Activated CD8-positive, alpha-beta T cell treated with anti-CD3 and anti-CD28 coated beads for 36 hours (primary cell): ENCODE measurements at regions not wholly inside any gene's neighbourhood (a gene's known extent, or its start where the extent isn't known, plus 50 kb on each side); places are given as distances from the start of the nearest gene placed in this dataset.

Source experiments
- ATAC-seq: fragments of 200-7000 bp; cut with Tn5 transposase; one replicate; pipeline ENCODE4 v1.10.0; 2021; ENCODE audit warnings: mild to moderate bottlenecking, moderate library complexity
- CTCF ChIA-PET: fragments of 350-600 bp; sonication (Branson Sonifier 250); formaldehyde crosslinking; loops from one replicate; lab custom pipeline; 2021; ENCODE audit warnings: antibody characterized with exemption; lab: Charles Lee
- POLR2A ChIA-PET: fragments of 350-600 bp; sonication (Branson Sonifier 250); formaldehyde crosslinking; loops from one replicate; lab custom pipeline; 2021; ENCODE audit warnings: antibody characterized with exemption; lab: Charles Lee
- DNase-seq: peaks from one replicate; pipeline ENCODE4 v3.0.0-alpha.2; 2020
- H3K27ac Mint-ChIP-seq: one replicate; pipeline ENCODE4 v1.8.0; 2021; ENCODE audit warnings: mild to moderate bottlenecking, mixed read lengths
- H3K27me3 Mint-ChIP-seq: one replicate; pipeline ENCODE4 v1.8.0; 2021; ENCODE audit warnings: mixed read lengths
- H3K36me3 Mint-ChIP-seq: one replicate; pipeline ENCODE4 v1.8.0; 2021; ENCODE audit warnings: low read depth, mixed read lengths
- H3K4me1 Mint-ChIP-seq: one replicate; pipeline ENCODE4 v1.8.0; 2021; ENCODE audit warnings: low read depth, mixed read lengths
- H3K4me3 Mint-ChIP-seq: one replicate; pipeline ENCODE4 v1.8.0; 2021; ENCODE audit warnings: mild to moderate bottlenecking, moderate library complexity, mixed read lengths
- H3K9me3 Mint-ChIP-seq: one replicate; pipeline ENCODE4 v1.8.0; 2021; ENCODE audit warnings: mixed read lengths
- CTCF ChIP-seq: fragments of 200-600 bp; IDR thresholded peaks from one replicate; pipeline ENCODE4 v1.8.0; 2022; ENCODE audit warnings: antibody characterized with exemption, mild to moderate bottlenecking
- intact Hi-C: fragments of 100-400 bp; cut with micrococcal nuclease; formaldehyde crosslinking; loops from one replicate; pipeline ENCODE4 v1.10.0; 2022

DNA sequence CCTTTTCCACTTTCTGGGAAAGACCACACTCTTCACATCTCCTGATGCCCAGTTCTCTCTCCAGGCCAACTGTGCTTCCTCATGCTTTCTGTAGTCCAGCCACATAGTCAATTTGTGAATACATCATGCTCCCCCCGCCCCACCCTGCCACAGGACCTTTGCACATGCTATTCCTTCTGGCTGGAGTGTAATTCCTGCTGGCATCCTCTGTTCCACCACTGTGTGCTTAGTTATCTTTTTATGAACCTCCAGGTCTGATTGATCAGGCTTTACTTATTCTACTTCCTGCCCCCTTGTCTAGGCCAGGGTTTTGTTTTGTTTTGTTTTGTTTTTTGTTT, 372.6 kb upstream of the RIOK2 start:
- ATAC-seq (no peak), DNase-seq (no peak)
- ChIA-PET CTCF (no interaction called here), POLR2A (no interaction called here)
- TF ChIP-seq CTCF, result no peak
- Mint-ChIP-seq H3K4me3 (no peak overlapping the region), H3K4me1 (no peaks in the 10 kb centered on the region), H3K36me3 (no peaks in the 10 kb centered on the region), H3K9me3 (no peaks in the 10 kb centered on the region), H3K27ac (no peak overlapping the region), H3K27me3 (no peaks in the 10 kb centered on the region)
- intact Hi-C loops, result no loop called here

- Mint-ChIP-seq H3K27me3 (no peaks in the 10 kb centered on the region), H3K36me3 (no peaks in the 10 kb centered on the region), H3K27ac (no peak overlapping the region), H3K4me3 (no peak overlapping the region), H3K9me3 (no peaks in the 10 kb centered on the region), H3K4me1 (no peaks in the 10 kb centered on the region)
- ChIA-PET CTCF (interaction anchor here (1.1 kb wide), 1 partner anchor 26 kb away, joined by 3 read pairs; no protein-coding TSS in a partner anchor), POLR2A (no interaction called here)
- intact Hi-C loops, result no loop called here
- ATAC-seq, result no peak
- no peak for DNase-seq
- TF ChIP-seq CTCF, result no peak
Observed at GRCh38 chr5:97559827-97560598, 377.0 kb upstream of the RIOK2 start.

GRCh38 chr5:97560599-97560993, 377.5 kb upstream of the RIOK2 start:
- POLR2A ChIA-PET, result no interaction called here
- CTCF ChIA-PET, result interaction anchor here (1.1 kb wide), 1 partner anchor 27 kb away, joined by 3 read pairs; no protein-coding TSS in a partner anchor

GRCh38 chr5:97563050-97563657, 380.1 kb upstream of the RIOK2 start:
- H3K4me3 Mint-ChIP-seq, result no peak overlapping the region
- H3K4me1 Mint-ChIP-seq, result no peaks in the 10 kb centered on the region
- CTCF ChIA-PET, result no interaction called here
- no peaks in the 10 kb centered on the region for H3K9me3 Mint-ChIP-seq
- no peaks in the 10 kb centered on the region for H3K27me3 Mint-ChIP-seq
- no peak for TF ChIP-seq CTCF
- no peak overlapping the region for H3K27ac Mint-ChIP-seq
- no peak for ATAC-seq
- no peak for DNase-seq
- POLR2A ChIA-PET, result no interaction called here
- intact Hi-C loops, result no loop called here
- H3K36me3 Mint-ChIP-seq, result no peaks in the 10 kb centered on the region

More at GRCh38 chr5:97560599-97560993, 377.5 kb upstream of the RIOK2 start:
- intact Hi-C loops, result no loop called here
- Mint-ChIP-seq H3K4me1 (no peaks in the 10 kb centered on the region), H3K36me3 (no peaks in the 10 kb centered on the region), H3K27me3 (no peaks in the 10 kb centered on the region), H3K4me3 (no peak overlapping the region), H3K27ac (no peak overlapping the region), H3K9me3 (no peaks in the 10 kb centered on the region)
- TF ChIP-seq CTCF, result no peak
- ATAC-seq (no peak), DNase-seq (no peak)

DNA sequence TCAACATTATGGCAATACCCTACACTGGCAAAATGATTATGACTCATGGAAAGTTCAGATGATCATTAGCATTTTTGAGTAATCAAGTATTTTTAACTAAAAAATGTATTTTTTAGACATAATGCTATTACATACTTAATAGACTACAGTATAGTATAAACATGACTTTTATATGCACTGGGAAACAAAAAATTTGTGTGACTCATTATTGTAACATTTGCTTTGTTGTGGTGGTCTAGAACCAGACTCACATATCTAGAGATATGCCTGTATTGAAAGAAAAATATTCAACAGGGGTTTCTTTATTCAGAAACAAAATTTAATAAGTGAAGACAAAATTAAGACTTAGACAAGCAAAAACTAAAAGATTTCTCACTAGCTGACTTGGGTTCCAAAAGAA, 385.3 kb upstream of the RIOK2 start:
- no peak for ATAC-seq
- intact Hi-C loops, result no loop called here
- no peak for DNase-seq
- H3K27me3 Mint-ChIP-seq, result no peaks in the 10 kb centered on the region
- H3K36me3 Mint-ChIP-seq, result no peaks in the 10 kb centered on the region
- H3K4me1 Mint-ChIP-seq, result no peaks in the 10 kb centered on the region
- H3K27ac Mint-ChIP-seq, result no peak overlapping the region
- no peak overlapping the region for H3K4me3 Mint-ChIP-seq
- peaks cover 9% of the 10 kb centered on the region for H3K9me3 Mint-ChIP-seq
- ChIA-PET POLR2A (no interaction called here), CTCF (no interaction called here)
- no peak for TF ChIP-seq CTCF
